DND-41 (cell line): ENCODE measurements at regions not wholly inside any gene's neighbourhood (a gene's known extent, or its start where the extent isn't known, plus 50 kb on each side); places are given as distances from the start of the nearest gene placed in this dataset.

Experiments used
- ATAC-seq: fragments of 200-7000 bp; cut with Tn5 transposase; 3 replicates; pipeline ENCODE4 v1.9.1; 2021; ENCODE audit warnings: low read depth; ENCODE audit not compliant: insufficient read depth
- DNase-seq: peaks from one replicate; pipeline ENCODE4 v3.0.0-alpha.2; 2020
- H2AFZ ChIP-seq: 2 replicates; pipeline ENCODE4 v1.6.0; 2012; ENCODE audit warnings: low read depth, low read length
- H3K27ac ChIP-seq: 2 replicates; pipeline ENCODE4 v1.5.1; 2012; ENCODE audit warnings: low read length, inconsistent platforms
- H3K27me3 ChIP-seq: fragments of 200-600 bp; sonication (generic); 2 replicates; pipeline ENCODE4 v1.6.0; 2012; ENCODE audit warnings: low read length, mild to moderate bottlenecking, inconsistent platforms; ENCODE audit not compliant: insufficient read depth, poor library complexity
- H3K36me3 ChIP-seq: 2 replicates; pipeline ENCODE4 v1.5.1; 2012; ENCODE audit warnings: low read length, inconsistent platforms; ENCODE audit not compliant: insufficient read depth
- H3K4me1 ChIP-seq: 2 replicates; pipeline ENCODE4 v1.5.1; 2012; ENCODE audit warnings: mild to moderate bottlenecking, low read length; ENCODE audit not compliant: insufficient read depth
- H3K4me2 ChIP-seq: 2 replicates; pipeline ENCODE4 v1.6.0; 2012; ENCODE audit warnings: mild to moderate bottlenecking, moderate library complexity, low read length, inconsistent platforms; ENCODE audit not compliant: insufficient read depth
- H3K4me3 ChIP-seq, 2 experiments: fragments of 200-600 bp in 1 of 2; shearing (Covaris generic) in 1 of 2; 2 replicates each; pipeline ENCODE4 v1.5.1; 2012 to 2016; ENCODE audit warnings: inconsistent platforms in 2 of 2, low read length in 2 of 2, mild to moderate bottlenecking in 2 of 2, low read depth in 1 of 2, moderate library complexity in 1 of 2
- H3K79me2 ChIP-seq: 2 replicates; pipeline ENCODE4 v1.6.0; 2012; ENCODE audit warnings: low read length, inconsistent platforms; ENCODE audit not compliant: insufficient read depth
- H3K9ac ChIP-seq: 2 replicates; pipeline ENCODE4 v1.6.0; 2012; ENCODE audit warnings: low read depth, mild to moderate bottlenecking, inconsistent platforms, low read length, moderate library complexity
- H3K9me3 ChIP-seq: 2 replicates; pipeline ENCODE4 v1.5.1; 2012; ENCODE audit warnings: low read length, moderate library complexity, mild to moderate bottlenecking, inconsistent platforms; ENCODE audit not compliant: insufficient read depth, severe bottlenecking
- H4K20me1 ChIP-seq: 2 replicates; pipeline ENCODE4 v1.6.0; 2012; ENCODE audit warnings: low read length; ENCODE audit not compliant: insufficient read depth
- EZH2 ChIP-seq: IDR thresholded peaks from 3 replicates; pipeline ENCODE4 v1.6.1; 2012; ENCODE audit warnings: borderline replicate concordance, low read depth, mild to moderate bottlenecking, moderate library complexity, low read length, inconsistent platforms; ENCODE audit not compliant: severe bottlenecking
- TF ChIP-seq, protein P1 (sequence below): IDR thresholded peaks from 2 replicates; pipeline ENCODE4 v1.5.1; 2012; ENCODE audit warnings: borderline replicate concordance, low read length, moderate library complexity, mild to moderate bottlenecking; ENCODE audit not compliant: poor library complexity, severe bottlenecking; ENCODE audit errors: extremely low read depth

DNA sequence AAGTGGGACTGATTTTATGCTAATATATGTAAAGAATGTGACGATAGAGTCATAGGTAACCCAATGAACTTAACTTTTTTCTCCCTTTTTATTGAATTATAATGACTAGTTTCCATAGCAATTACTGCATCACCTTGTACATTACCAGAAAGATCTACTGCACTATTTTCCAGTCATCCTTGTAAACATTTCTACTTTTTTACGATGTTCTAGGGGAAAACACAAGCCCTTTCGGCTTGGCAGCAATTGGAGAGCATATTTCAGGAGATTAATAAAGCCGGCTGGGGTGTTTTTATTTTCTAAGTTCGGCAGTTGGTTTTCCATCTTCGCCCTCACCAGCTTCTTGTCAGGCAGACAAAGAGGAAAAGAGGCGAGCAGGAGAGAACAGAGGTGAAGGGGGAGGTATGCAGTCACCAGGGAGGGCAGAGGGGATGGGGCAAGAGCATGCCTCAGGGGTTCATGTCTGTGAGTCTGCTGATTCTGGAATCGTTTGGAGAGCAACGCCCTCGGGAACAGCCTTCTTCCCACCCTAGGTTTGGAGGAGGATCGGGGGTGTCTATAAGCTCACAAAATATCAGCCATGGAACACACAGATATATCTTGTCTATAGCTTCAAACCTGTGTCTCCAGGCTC is 476.4 kb downstream of the MIAT start:
- Histone ChIP-seq H2AFZ (no peak overlapping the region), H3K79me2 (no peaks in the 10 kb centered on the region), H3K9me3 (no peaks in the 10 kb centered on the region), H3K36me3 (no peaks in the 10 kb centered on the region), H3K9ac (no peak overlapping the region), H3K27me3 (no peaks in the 10 kb centered on the region), H3K4me1 (no peaks in the 10 kb centered on the region), H3K27ac (no peak overlapping the region), H4K20me1 (no peaks in the 10 kb centered on the region), H3K4me2 (no peak overlapping the region), H3K4me3 (no peak overlapping the region)
- DNase-seq, result no peak
- ATAC-seq, result no peak
- no peak for TF ChIP-seq EZH2
- TF ChIP-seq, protein P1, sequence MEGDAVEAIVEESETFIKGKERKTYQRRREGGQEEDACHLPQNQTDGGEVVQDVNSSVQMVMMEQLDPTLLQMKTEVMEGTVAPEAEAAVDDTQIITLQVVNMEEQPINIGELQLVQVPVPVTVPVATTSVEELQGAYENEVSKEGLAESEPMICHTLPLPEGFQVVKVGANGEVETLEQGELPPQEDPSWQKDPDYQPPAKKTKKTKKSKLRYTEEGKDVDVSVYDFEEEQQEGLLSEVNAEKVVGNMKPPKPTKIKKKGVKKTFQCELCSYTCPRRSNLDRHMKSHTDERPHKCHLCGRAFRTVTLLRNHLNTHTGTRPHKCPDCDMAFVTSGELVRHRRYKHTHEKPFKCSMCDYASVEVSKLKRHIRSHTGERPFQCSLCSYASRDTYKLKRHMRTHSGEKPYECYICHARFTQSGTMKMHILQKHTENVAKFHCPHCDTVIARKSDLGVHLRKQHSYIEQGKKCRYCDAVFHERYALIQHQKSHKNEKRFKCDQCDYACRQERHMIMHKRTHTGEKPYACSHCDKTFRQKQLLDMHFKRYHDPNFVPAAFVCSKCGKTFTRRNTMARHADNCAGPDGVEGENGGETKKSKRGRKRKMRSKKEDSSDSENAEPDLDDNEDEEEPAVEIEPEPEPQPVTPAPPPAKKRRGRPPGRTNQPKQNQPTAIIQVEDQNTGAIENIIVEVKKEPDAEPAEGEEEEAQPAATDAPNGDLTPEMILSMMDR, result no peak

DNA sequence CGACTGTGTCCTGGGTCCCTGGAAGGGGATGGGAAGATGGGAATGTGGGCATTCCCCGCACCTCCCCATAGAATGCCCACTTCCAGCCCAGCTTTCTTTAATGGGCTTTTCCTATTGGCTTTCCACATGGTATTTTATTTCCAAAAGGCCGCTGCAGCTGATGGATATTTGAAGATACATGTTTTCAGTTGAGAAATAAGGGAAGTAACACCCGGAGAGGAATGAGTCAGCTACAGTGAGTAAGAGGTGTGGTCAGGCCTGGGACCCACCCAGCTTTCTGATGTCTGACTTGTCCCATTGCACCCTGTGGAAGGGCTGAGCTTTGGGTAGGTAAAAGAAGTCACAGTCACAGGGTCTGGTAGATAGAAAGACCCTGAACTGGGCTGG is 476.9 kb downstream of the MIAT start:
- Histone ChIP-seq H3K27ac (no peak overlapping the region), H2AFZ (no peak overlapping the region), H3K27me3 (peaks cover 2% of the 10 kb centered on the region), H4K20me1 (no peaks in the 10 kb centered on the region), H3K79me2 (no peaks in the 10 kb centered on the region), H3K9ac (no peak overlapping the region), H3K4me3 (no peak overlapping the region), H3K36me3 (no peaks in the 10 kb centered on the region), H3K9me3 (no peaks in the 10 kb centered on the region), H3K4me2 (no peak overlapping the region), H3K4me1 (no peaks in the 10 kb centered on the region)
- DNase-seq, result no peak
- ATAC-seq, result no peak
- TF ChIP-seq, protein P1, result no peak
- no peak for TF ChIP-seq EZH2

DNA sequence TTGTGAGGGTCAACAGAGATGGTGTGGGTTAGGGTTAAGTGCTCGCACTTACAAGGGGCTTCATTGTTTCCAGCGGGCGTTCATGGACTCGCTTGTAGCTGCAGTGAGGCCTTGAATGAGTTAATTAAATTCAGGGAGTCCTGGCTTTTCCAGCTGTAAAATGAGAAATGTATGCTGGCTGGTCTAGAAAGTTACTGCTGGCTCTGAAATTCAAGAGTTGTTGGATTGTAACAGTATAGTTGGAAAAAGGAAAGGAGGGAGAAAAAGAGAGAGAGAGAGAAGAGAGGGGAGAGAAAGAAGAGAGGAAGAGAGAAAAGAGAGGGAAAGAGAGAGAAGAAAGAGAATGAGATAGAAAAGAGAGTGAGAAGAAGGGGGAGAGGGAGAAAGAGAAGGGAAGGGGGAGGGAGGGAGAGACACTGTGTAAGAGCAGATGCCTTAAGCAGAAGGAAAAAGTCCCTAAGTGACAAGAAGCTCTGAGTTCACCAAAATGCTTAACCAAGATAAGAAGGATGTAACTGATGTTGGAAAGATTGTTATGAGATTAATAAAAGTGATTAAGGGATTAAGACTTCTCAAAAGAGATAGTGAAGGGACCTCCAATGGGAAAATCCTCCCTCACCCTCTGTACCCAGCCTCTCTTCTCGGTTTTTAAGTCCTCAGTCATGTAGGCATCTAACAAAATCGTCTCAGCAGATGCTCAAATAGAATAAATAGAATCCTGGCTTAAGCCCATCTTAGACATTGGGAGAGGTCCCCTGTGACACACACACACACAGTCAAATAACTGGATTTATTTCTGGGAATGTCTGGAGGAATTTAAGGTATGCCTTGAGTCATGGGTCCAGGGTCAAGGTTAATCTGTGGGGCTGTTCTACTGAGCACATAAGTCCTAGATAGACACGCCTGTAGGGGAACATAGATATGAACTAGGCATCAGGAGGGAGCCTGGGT is 477.9 kb downstream of the MIAT start:
- Histone ChIP-seq H3K27me3 (peaks cover 10% of the 10 kb centered on the region), H3K4me1 (no peaks in the 10 kb centered on the region), H3K9ac (no peak overlapping the region), H2AFZ (no peak overlapping the region), H3K27ac (no peak overlapping the region), H3K36me3 (no peaks in the 10 kb centered on the region), H3K4me2 (no peak overlapping the region), H3K9me3 (no peaks in the 10 kb centered on the region), H4K20me1 (no peaks in the 10 kb centered on the region), H3K79me2 (no peaks in the 10 kb centered on the region), H3K4me3 (no peak overlapping the region)
- no peak for TF ChIP-seq EZH2
- TF ChIP-seq, protein P1, result no peak
- ATAC-seq (no peak), DNase-seq (no peak)
